HCT116 (cell line): ENCODE measurements at regions not wholly inside any gene's neighbourhood (a gene's known extent, or its start where the extent isn't known, plus 50 kb on each side); places are given as distances from the start of the nearest gene placed in this dataset.

Experiments used
- ATAC-seq: fragments of 200-7000 bp; cut with Tn5 transposase; 2 replicates; pipeline ENCODE4 v1.9.1; 2020; ENCODE audit warnings: mild to moderate bottlenecking, moderate library complexity
- BruUV-seq: library from RNA; stranded (reverse); fragments of 400-500 nt; replicated peaks from 2 replicates; lab custom pipeline; 2021; lab: Mats Ljungman, UMichigan
- CTCF ChIA-PET: fragments of 300-600 bp; sonication (Branson Sonifier 250); formaldehyde crosslinking; loops from one replicate; lab custom pipeline; 2021; ENCODE audit warnings: antibody characterized with exemption; lab: Charles Lee
- POLR2A ChIA-PET: fragments of 300-600, 350-600 bp; sonication (Branson Sonifier 250); formaldehyde crosslinking; loops from one replicate; lab custom pipeline; 2021; ENCODE audit warnings: antibody characterized with exemption; lab: Charles Lee
- RAD21 ChIA-PET, 2 experiments: fragments of 300-600 bp; sonication (Branson Sonifier 250); formaldehyde crosslinking; loops; one replicate each; lab custom pipeline; 2023; ENCODE audit warnings: low total read pairs in 2 of 2; ENCODE audit not compliant: uncharacterized antibody in 2 of 2, unreplicated experiment in 2 of 2, low non-redundant PET in 1 of 2; lab: Charles Lee
- DNase-seq: peaks from one replicate; pipeline ENCODE4 v3.0.0-alpha.2; 2010; ENCODE audit warnings: low read depth, low spot score
- H2AFZ ChIP-seq: fragments of 200-600 bp; shearing (Covaris generic), sonication (generic); 2 replicates; pipeline ENCODE4 v1.6.1; 2017; ENCODE audit warnings: low read depth, mixed run types, mixed read lengths, antibody characterized with exemption, low read length; ENCODE audit not compliant: poor library complexity, severe bottlenecking
- H3K27ac ChIP-seq: 2 replicates; pipeline ENCODE4 v1.5.1; 2012; ENCODE audit warnings: low read depth, low read length
- H3K27me3 ChIP-seq: fragments of 200-600 bp; sonication (generic); 2 replicates; pipeline ENCODE4 v1.6.1; 2016; ENCODE audit warnings: mixed run types, low read length, mixed read lengths; ENCODE audit not compliant: insufficient read depth
- H3K36me3 ChIP-seq, 2 experiments: fragments of 200-500 bp in 1 of 2; fragments of 200-600 bp in 1 of 2; sonication (Bioruptor generic) in 1 of 2; sonication (generic) in 1 of 2; 2 replicates each; pipeline versions ENCODE4 v1.5.1 to v1.6.1; 2014 to 2016; ENCODE audit warnings: low read length in 2 of 2, inconsistent platforms in 1 of 2, mixed read lengths in 1 of 2, mixed run types in 1 of 2; ENCODE audit not compliant: insufficient read depth in 2 of 2, control insufficient read depth in 1 of 2
- H3K4me1 ChIP-seq, 2 experiments: fragments of 200-600 bp in 1 of 2; sonication (generic) in 1 of 2; 2 replicates each; pipeline versions ENCODE4 v1.5.1 to v1.6.1; 2012 to 2017; ENCODE audit warnings: low read length in 2 of 2, inconsistent platforms in 1 of 2, mild to moderate bottlenecking in 1 of 2, mixed read lengths in 1 of 2, mixed run types in 1 of 2, moderate library complexity in 1 of 2; ENCODE audit not compliant: insufficient read depth in 2 of 2, control insufficient read depth in 1 of 2
- H3K4me2 ChIP-seq: fragments of 200-600 bp; sonication (generic); 2 replicates; pipeline ENCODE4 v1.6.1; 2017; ENCODE audit warnings: mixed run types, low read length, mixed read lengths
- H3K4me3 ChIP-seq, 2 experiments: fragments of 200-600 bp in 1 of 2; sonication (generic) in 1 of 2; replicated peaks in 1 of 2; 2 replicates each; pipeline ENCODE4 v1.5.1; 2011 to 2016; ENCODE audit warnings: low read length in 2 of 2, control low read depth in 1 of 2, low read depth in 1 of 2, mild to moderate bottlenecking in 1 of 2, mixed read lengths in 1 of 2, mixed run types in 1 of 2
- H3K79me2 ChIP-seq: fragments of 200-600 bp; sonication (generic); 2 replicates; pipeline ENCODE4 v1.6.1; 2017; ENCODE audit warnings: mild to moderate bottlenecking, mixed run types, low read length, moderate library complexity, mixed read lengths; ENCODE audit not compliant: insufficient read depth
- H3K9ac ChIP-seq: fragments of 200-600 bp; sonication (generic); 2 replicates; pipeline ENCODE4 v1.6.1; 2016; ENCODE audit warnings: low read length, mixed read lengths
- H3K9me2 ChIP-seq: fragments of 200-600 bp; sonication (generic), shearing (Covaris generic); 2 replicates; pipeline ENCODE4 v1.6.1; 2017; ENCODE audit warnings: mixed run types, mild to moderate bottlenecking, moderate library complexity; ENCODE audit not compliant: insufficient read depth
- H3K9me3 ChIP-seq, 2 experiments: fragments of 200-500 bp in 1 of 2; fragments of 200-600 bp in 1 of 2; sonication (Bioruptor generic) in 1 of 2; sonication (generic) in 1 of 2; 2 replicates each; pipeline ENCODE4 v1.6.1; 2014 to 2017; ENCODE audit warnings: low read length in 2 of 2, mixed read lengths in 2 of 2, inconsistent platforms in 1 of 2, low read depth in 1 of 2, mild to moderate bottlenecking in 1 of 2, mixed run types in 1 of 2, moderate library complexity in 1 of 2; ENCODE audit not compliant: control insufficient read depth in 1 of 2, insufficient read depth in 1 of 2
- H4K20me1 ChIP-seq: fragments of 200-600 bp; sonication (generic), shearing (Covaris generic); 2 replicates; pipeline ENCODE4 v1.6.1; 2017; ENCODE audit warnings: mixed run types, mild to moderate bottlenecking, moderate library complexity; ENCODE audit not compliant: insufficient read depth
- REST ChIP-seq: IDR thresholded peaks from 2 replicates; pipeline ENCODE4 v1.6.1; 2012; ENCODE audit warnings: low read depth
- YY1 ChIP-seq: IDR thresholded peaks from 2 replicates; pipeline ENCODE4 v1.6.1; 2011; ENCODE audit warnings: low read length, low read depth, moderate library complexity, mild to moderate bottlenecking; ENCODE audit not compliant: insufficient replicate concordance; ENCODE audit errors: extremely low read depth
- ZBTB33 ChIP-seq: IDR thresholded peaks from 2 replicates; pipeline ENCODE4 v1.6.1; 2011; ENCODE audit warnings: mild to moderate bottlenecking, low read length, moderate library complexity; ENCODE audit not compliant: insufficient replicate concordance; ENCODE audit errors: extremely low read depth
- intact Hi-C: fragments of 100-400 bp; cut with micrococcal nuclease; formaldehyde crosslinking; loops from 2 replicates; pipeline ENCODE4 v1.10.0; 2022

GRCh38 chr2:144054911-144055310 lies 465.0 kb downstream of the ZEB2 start:
- H3K9me3 ChIP-seq: no peaks in the 10 kb centered on the region
- POLR2A ChIA-PET: no interaction called here

More at GRCh38 chr2:144054911-144055310, 465.0 kb downstream of the ZEB2 start:
- no peak overlapping the region for H3K4me3 ChIP-seq
- H3K4me2 ChIP-seq: no peak overlapping the region
- H3K9ac ChIP-seq: no peak overlapping the region
- DNase-seq: no peak
- no peak overlapping the region for H2AFZ ChIP-seq
- no peaks in the 10 kb centered on the region for H3K4me1 ChIP-seq
- ATAC-seq: no peak
- no peaks in the 10 kb centered on the region for H3K79me2 ChIP-seq
- CTCF ChIA-PET: no interaction called here
- RAD21 ChIA-PET: interaction anchor here in 1 of 2 experiments (0.6 kb wide), 1 partner anchor 841 kb away, joined by 7 read pairs; no protein-coding TSS in a partner anchor
- no peaks in the 10 kb centered on the region for H3K9me2 ChIP-seq
- H4K20me1 ChIP-seq: no peaks in the 10 kb centered on the region
- intact Hi-C loops: no loop called here
- no TSS peak for BruUV-seq
- no peaks in the 10 kb centered on the region for H3K36me3 ChIP-seq
- no peak overlapping the region for H3K27ac ChIP-seq
- no peaks in the 10 kb centered on the region for H3K27me3 ChIP-seq
- TF ChIP-seq YY1 (no peak), REST (no peak), ZBTB33 (no peak)
- TF ChIP-seq, all 23 proteins: peak for 0
